HCT116 (cell line): ENCODE measurements at regions not wholly inside any gene's neighbourhood (a gene's known extent, or its start where the extent isn't known, plus 50 kb on each side); places are given as distances from the start of the nearest gene placed in this dataset.

Experiments
- ATAC-seq: fragments of 200-7000 bp; cut with Tn5 transposase; 2 replicates; pipeline ENCODE4 v1.9.1; 2020; ENCODE audit warnings: mild to moderate bottlenecking, moderate library complexity
- BruUV-seq: library from RNA; stranded (reverse); fragments of 400-500 nt; replicated peaks from 2 replicates; lab custom pipeline; 2021; lab: Mats Ljungman, UMichigan
- CTCF ChIA-PET: fragments of 300-600 bp; sonication (Branson Sonifier 250); formaldehyde crosslinking; loops from one replicate; lab custom pipeline; 2021; ENCODE audit warnings: antibody characterized with exemption; lab: Charles Lee
- POLR2A ChIA-PET: fragments of 300-600, 350-600 bp; sonication (Branson Sonifier 250); formaldehyde crosslinking; loops from one replicate; lab custom pipeline; 2021; ENCODE audit warnings: antibody characterized with exemption; lab: Charles Lee
- RAD21 ChIA-PET, 2 experiments: fragments of 300-600 bp; sonication (Branson Sonifier 250); formaldehyde crosslinking; loops; one replicate each; lab custom pipeline; 2023; ENCODE audit warnings: low total read pairs in 2 of 2; ENCODE audit not compliant: uncharacterized antibody in 2 of 2, unreplicated experiment in 2 of 2, low non-redundant PET in 1 of 2; lab: Charles Lee
- DNase-seq: peaks from one replicate; pipeline ENCODE4 v3.0.0-alpha.2; 2010; ENCODE audit warnings: low read depth, low spot score
- H2AFZ ChIP-seq: fragments of 200-600 bp; shearing (Covaris generic), sonication (generic); 2 replicates; pipeline ENCODE4 v1.6.1; 2017; ENCODE audit warnings: low read depth, mixed run types, mixed read lengths, antibody characterized with exemption, low read length; ENCODE audit not compliant: poor library complexity, severe bottlenecking
- H3K27ac ChIP-seq: 2 replicates; pipeline ENCODE4 v1.5.1; 2012; ENCODE audit warnings: low read depth, low read length
- H3K27me3 ChIP-seq: fragments of 200-600 bp; sonication (generic); 2 replicates; pipeline ENCODE4 v1.6.1; 2016; ENCODE audit warnings: mixed run types, low read length, mixed read lengths; ENCODE audit not compliant: insufficient read depth
- H3K36me3 ChIP-seq, 2 experiments: fragments of 200-500 bp in 1 of 2; fragments of 200-600 bp in 1 of 2; sonication (Bioruptor generic) in 1 of 2; sonication (generic) in 1 of 2; 2 replicates each; pipeline versions ENCODE4 v1.5.1 to v1.6.1; 2014 to 2016; ENCODE audit warnings: low read length in 2 of 2, inconsistent platforms in 1 of 2, mixed read lengths in 1 of 2, mixed run types in 1 of 2; ENCODE audit not compliant: insufficient read depth in 2 of 2, control insufficient read depth in 1 of 2
- H3K4me1 ChIP-seq, 2 experiments: fragments of 200-600 bp in 1 of 2; sonication (generic) in 1 of 2; 2 replicates each; pipeline versions ENCODE4 v1.5.1 to v1.6.1; 2012 to 2017; ENCODE audit warnings: low read length in 2 of 2, inconsistent platforms in 1 of 2, mild to moderate bottlenecking in 1 of 2, mixed read lengths in 1 of 2, mixed run types in 1 of 2, moderate library complexity in 1 of 2; ENCODE audit not compliant: insufficient read depth in 2 of 2, control insufficient read depth in 1 of 2
- H3K4me2 ChIP-seq: fragments of 200-600 bp; sonication (generic); 2 replicates; pipeline ENCODE4 v1.6.1; 2017; ENCODE audit warnings: mixed run types, low read length, mixed read lengths
- H3K4me3 ChIP-seq, 2 experiments: fragments of 200-600 bp in 1 of 2; sonication (generic) in 1 of 2; replicated peaks in 1 of 2; 2 replicates each; pipeline ENCODE4 v1.5.1; 2011 to 2016; ENCODE audit warnings: low read length in 2 of 2, control low read depth in 1 of 2, low read depth in 1 of 2, mild to moderate bottlenecking in 1 of 2, mixed read lengths in 1 of 2, mixed run types in 1 of 2
- H3K79me2 ChIP-seq: fragments of 200-600 bp; sonication (generic); 2 replicates; pipeline ENCODE4 v1.6.1; 2017; ENCODE audit warnings: mild to moderate bottlenecking, mixed run types, low read length, moderate library complexity, mixed read lengths; ENCODE audit not compliant: insufficient read depth
- H3K9ac ChIP-seq: fragments of 200-600 bp; sonication (generic); 2 replicates; pipeline ENCODE4 v1.6.1; 2016; ENCODE audit warnings: low read length, mixed read lengths
- H3K9me2 ChIP-seq: fragments of 200-600 bp; sonication (generic), shearing (Covaris generic); 2 replicates; pipeline ENCODE4 v1.6.1; 2017; ENCODE audit warnings: mixed run types, mild to moderate bottlenecking, moderate library complexity; ENCODE audit not compliant: insufficient read depth
- H3K9me3 ChIP-seq, 2 experiments: fragments of 200-500 bp in 1 of 2; fragments of 200-600 bp in 1 of 2; sonication (Bioruptor generic) in 1 of 2; sonication (generic) in 1 of 2; 2 replicates each; pipeline ENCODE4 v1.6.1; 2014 to 2017; ENCODE audit warnings: low read length in 2 of 2, mixed read lengths in 2 of 2, inconsistent platforms in 1 of 2, low read depth in 1 of 2, mild to moderate bottlenecking in 1 of 2, mixed run types in 1 of 2, moderate library complexity in 1 of 2; ENCODE audit not compliant: control insufficient read depth in 1 of 2, insufficient read depth in 1 of 2
- H4K20me1 ChIP-seq: fragments of 200-600 bp; sonication (generic), shearing (Covaris generic); 2 replicates; pipeline ENCODE4 v1.6.1; 2017; ENCODE audit warnings: mixed run types, mild to moderate bottlenecking, moderate library complexity; ENCODE audit not compliant: insufficient read depth
- CBX3 ChIP-seq: IDR thresholded peaks from 2 replicates; pipeline ENCODE4 v1.6.1; 2012; ENCODE audit warnings: low read depth
- EGR1 ChIP-seq: IDR thresholded peaks from 2 replicates; pipeline ENCODE4 v1.6.1; 2012; ENCODE audit warnings: low read depth
- ELF1 ChIP-seq: IDR thresholded peaks from 2 replicates; pipeline ENCODE4 v1.6.1; 2012; ENCODE audit warnings: low read depth, borderline replicate concordance
- EZH2 ChIP-seq: fragments of 200-600 bp; sonication (generic); IDR thresholded peaks from 2 replicates; pipeline ENCODE4 v1.6.1; 2017; ENCODE audit warnings: antibody characterized with exemption, mixed run types
- EZH2phosphoT487 ChIP-seq: fragments of 200-600 bp; IDR thresholded peaks from 2 replicates; pipeline ENCODE4 v1.6.1; 2018; ENCODE audit warnings: antibody characterized with exemption, borderline replicate concordance
- JUND ChIP-seq: IDR thresholded peaks from 2 replicates; pipeline ENCODE4 v1.6.1; 2012
- POLR2A ChIP-seq: IDR thresholded peaks from 2 replicates; pipeline ENCODE4 v1.7.0; 2011; ENCODE audit warnings: borderline replicate concordance; ENCODE audit not compliant: insufficient read depth, insufficient read length; ENCODE audit errors: extremely low read depth
- POLR2AphosphoS5 ChIP-seq: IDR thresholded peaks from 2 replicates; pipeline ENCODE4 v1.6.1; 2011; ENCODE audit warnings: mild to moderate bottlenecking, low read depth, low read length, moderate library complexity
- RAD21 ChIP-seq: IDR thresholded peaks from 2 replicates; pipeline ENCODE4 v1.6.1; 2012; ENCODE audit warnings: low read depth, mild to moderate bottlenecking
- SIN3A ChIP-seq: IDR thresholded peaks from 2 replicates; pipeline ENCODE4 v1.6.1; 2012; ENCODE audit warnings: low read depth
- SRF ChIP-seq: IDR thresholded peaks from 2 replicates; pipeline ENCODE4 v1.6.1; 2012; ENCODE audit warnings: low read depth
- TCF7L2 ChIP-seq: IDR thresholded peaks from 2 replicates; pipeline ENCODE4 v1.7.0; 2011; ENCODE audit warnings: borderline replicate concordance, inconsistent platforms; ENCODE audit not compliant: insufficient read depth, insufficient read length; ENCODE audit errors: extremely low read depth
- YY1 ChIP-seq: IDR thresholded peaks from 2 replicates; pipeline ENCODE4 v1.6.1; 2011; ENCODE audit warnings: low read length, low read depth, moderate library complexity, mild to moderate bottlenecking; ENCODE audit not compliant: insufficient replicate concordance; ENCODE audit errors: extremely low read depth
- ZNF274 ChIP-seq: fragments of 200-500 bp; sonication (Bioruptor generic); IDR thresholded peaks from 2 replicates; pipeline ENCODE4 v1.6.1; 2014; ENCODE audit warnings: mild to moderate bottlenecking, low read depth, low read length, inconsistent platforms
- intact Hi-C: fragments of 100-400 bp; cut with micrococcal nuclease; formaldehyde crosslinking; loops from 2 replicates; pipeline ENCODE4 v1.10.0; 2022
- TF ChIP-seq, protein P1 (sequence below): IDR thresholded peaks from 2 replicates; pipeline ENCODE4 v1.6.1; 2012
- TF ChIP-seq, protein P2 (sequence below): IDR thresholded peaks from 2 replicates; pipeline ENCODE4 v1.6.1; 2012; ENCODE audit warnings: low read depth
- TF ChIP-seq, protein P3 (sequence below): IDR thresholded peaks from 2 replicates; pipeline ENCODE4 v1.6.1; 2011; ENCODE audit warnings: mild to moderate bottlenecking, low read length, moderate library complexity; ENCODE audit not compliant: insufficient replicate concordance; ENCODE audit errors: extremely low read depth

DNA sequence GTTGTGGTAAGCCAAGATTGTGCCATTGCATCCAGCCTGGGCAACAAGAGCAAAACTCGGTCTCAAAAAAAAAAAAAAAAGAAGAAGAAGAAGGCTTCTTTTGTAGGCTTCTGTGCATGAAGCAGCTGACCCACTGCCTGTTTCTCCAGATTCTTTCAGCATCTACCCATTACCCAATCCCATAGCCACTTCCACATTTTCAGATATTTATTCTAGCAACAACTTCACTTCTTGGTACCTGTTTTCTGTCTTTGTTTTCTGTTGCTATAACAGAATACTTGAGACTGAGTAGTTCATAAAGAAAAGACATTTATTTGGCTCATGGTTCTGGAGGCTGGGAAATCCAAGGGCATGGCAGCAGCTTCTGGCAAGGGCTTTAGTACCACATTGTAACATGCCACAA, 95.3 kb upstream of the SGK1 start:
- Histone ChIP-seq H3K9me2 (no peaks in the 10 kb centered on the region), H3K4me3 (no peak overlapping the region), H3K27me3 (no peaks in the 10 kb centered on the region), H3K27ac (no peak overlapping the region), H3K79me2 (no peaks in the 10 kb centered on the region), H3K4me1 (no peaks in the 10 kb centered on the region), H2AFZ (no peak overlapping the region), H3K4me2 (no peak overlapping the region), H3K9me3 (no peaks in the 10 kb centered on the region), H3K36me3 (no peaks in the 10 kb centered on the region), H3K9ac (no peak overlapping the region), H4K20me1 (no peaks in the 10 kb centered on the region)
- intact Hi-C loops, result no loop called here
- DNase-seq, result no peak
- no peak for TF ChIP-seq EZH2
- TF ChIP-seq YY1, result no peak
- TF ChIP-seq CBX3, result no peak
- TF ChIP-seq POLR2A, result no peak
- TF ChIP-seq SIN3A, result no peak
- TF ChIP-seq ZNF274, result no peak
- TF ChIP-seq POLR2AphosphoS5, result no peak
- no peak for TF ChIP-seq EZH2phosphoT487
- TF ChIP-seq EGR1, result no peak
- TF ChIP-seq, protein P1, sequence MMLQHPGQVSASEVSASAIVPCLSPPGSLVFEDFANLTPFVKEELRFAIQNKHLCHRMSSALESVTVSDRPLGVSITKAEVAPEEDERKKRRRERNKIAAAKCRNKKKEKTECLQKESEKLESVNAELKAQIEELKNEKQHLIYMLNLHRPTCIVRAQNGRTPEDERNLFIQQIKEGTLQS, result no peak
- CTCF ChIA-PET, result no interaction called here
- RAD21 ChIA-PET, result no interaction called here
- POLR2A ChIA-PET, result no interaction called here
- ATAC-seq, result no peak
- BruUV-seq, result no TSS peak

DNA sequence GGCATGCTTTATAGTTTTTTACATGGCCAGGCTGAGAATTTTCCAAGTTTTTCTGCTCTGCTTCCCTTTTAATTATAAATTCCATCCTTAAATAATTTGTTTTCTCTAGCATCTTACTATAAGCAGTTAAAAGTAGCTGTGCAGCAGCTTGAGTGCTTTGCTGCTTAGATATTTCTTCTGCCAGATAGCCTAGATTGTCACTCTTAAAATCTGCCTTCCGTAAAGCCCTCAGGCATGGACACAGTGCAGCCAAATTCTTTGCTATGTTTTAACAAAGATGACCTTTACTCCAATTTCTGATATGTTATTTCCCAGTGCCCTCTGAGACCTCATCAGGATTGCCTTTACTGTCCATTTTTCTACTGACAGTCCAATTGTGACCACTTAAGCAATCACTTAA, 92.6 kb upstream of the SGK1 start:
- no peak for TF ChIP-seq ELF1
- TF ChIP-seq EZH2phosphoT487, result no peak
- no peak for TF ChIP-seq EGR1
- no peak for TF ChIP-seq TCF7L2
- TF ChIP-seq POLR2AphosphoS5, result no peak
- no peak for TF ChIP-seq YY1
- TF ChIP-seq SRF, result no peak
- TF ChIP-seq CBX3, result no peak
- TF ChIP-seq, protein P2, sequence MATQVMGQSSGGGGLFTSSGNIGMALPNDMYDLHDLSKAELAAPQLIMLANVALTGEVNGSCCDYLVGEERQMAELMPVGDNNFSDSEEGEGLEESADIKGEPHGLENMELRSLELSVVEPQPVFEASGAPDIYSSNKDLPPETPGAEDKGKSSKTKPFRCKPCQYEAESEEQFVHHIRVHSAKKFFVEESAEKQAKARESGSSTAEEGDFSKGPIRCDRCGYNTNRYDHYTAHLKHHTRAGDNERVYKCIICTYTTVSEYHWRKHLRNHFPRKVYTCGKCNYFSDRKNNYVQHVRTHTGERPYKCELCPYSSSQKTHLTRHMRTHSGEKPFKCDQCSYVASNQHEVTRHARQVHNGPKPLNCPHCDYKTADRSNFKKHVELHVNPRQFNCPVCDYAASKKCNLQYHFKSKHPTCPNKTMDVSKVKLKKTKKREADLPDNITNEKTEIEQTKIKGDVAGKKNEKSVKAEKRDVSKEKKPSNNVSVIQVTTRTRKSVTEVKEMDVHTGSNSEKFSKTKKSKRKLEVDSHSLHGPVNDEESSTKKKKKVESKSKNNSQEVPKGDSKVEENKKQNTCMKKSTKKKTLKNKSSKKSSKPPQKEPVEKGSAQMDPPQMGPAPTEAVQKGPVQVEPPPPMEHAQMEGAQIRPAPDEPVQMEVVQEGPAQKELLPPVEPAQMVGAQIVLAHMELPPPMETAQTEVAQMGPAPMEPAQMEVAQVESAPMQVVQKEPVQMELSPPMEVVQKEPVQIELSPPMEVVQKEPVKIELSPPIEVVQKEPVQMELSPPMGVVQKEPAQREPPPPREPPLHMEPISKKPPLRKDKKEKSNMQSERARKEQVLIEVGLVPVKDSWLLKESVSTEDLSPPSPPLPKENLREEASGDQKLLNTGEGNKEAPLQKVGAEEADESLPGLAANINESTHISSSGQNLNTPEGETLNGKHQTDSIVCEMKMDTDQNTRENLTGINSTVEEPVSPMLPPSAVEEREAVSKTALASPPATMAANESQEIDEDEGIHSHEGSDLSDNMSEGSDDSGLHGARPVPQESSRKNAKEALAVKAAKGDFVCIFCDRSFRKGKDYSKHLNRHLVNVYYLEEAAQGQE, result no peak
- no peak for TF ChIP-seq SIN3A
- no peak for TF ChIP-seq RAD21
- no peak for TF ChIP-seq POLR2A
- TF ChIP-seq JUND, result no peak
- TF ChIP-seq, protein P3, sequence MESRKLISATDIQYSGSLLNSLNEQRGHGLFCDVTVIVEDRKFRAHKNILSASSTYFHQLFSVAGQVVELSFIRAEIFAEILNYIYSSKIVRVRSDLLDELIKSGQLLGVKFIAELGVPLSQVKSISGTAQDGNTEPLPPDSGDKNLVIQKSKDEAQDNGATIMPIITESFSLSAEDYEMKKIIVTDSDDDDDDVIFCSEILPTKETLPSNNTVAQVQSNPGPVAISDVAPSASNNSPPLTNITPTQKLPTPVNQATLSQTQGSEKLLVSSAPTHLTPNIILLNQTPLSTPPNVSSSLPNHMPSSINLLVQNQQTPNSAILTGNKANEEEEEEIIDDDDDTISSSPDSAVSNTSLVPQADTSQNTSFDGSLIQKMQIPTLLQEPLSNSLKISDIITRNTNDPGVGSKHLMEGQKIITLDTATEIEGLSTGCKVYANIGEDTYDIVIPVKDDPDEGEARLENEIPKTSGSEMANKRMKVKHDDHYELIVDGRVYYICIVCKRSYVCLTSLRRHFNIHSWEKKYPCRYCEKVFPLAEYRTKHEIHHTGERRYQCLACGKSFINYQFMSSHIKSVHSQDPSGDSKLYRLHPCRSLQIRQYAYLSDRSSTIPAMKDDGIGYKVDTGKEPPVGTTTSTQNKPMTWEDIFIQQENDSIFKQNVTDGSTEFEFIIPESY, result no peak
- TF ChIP-seq, all 23 proteins: peak for 0
- Histone ChIP-seq H3K9me2 (no peaks in the 10 kb centered on the region), H3K4me1 (peaks cover 0 to 9% of the 10 kb centered on the region in 2 experiments; a peak in 2 of 4 replicates), H2AFZ (no peak overlapping the region), H3K79me2 (no peaks in the 10 kb centered on the region), H3K27me3 (no peaks in the 10 kb centered on the region), H3K9me3 (no peaks in the 10 kb centered on the region), H3K27ac (no peak overlapping the region), H4K20me1 (no peaks in the 10 kb centered on the region), H3K9ac (no peak overlapping the region), H3K4me2 (no peak overlapping the region), H3K4me3 (no peak overlapping the region), H3K36me3 (no peaks in the 10 kb centered on the region)
- ChIA-PET CTCF (no interaction called here), POLR2A (no interaction called here), RAD21 (no interaction called here)
- no TSS peak for BruUV-seq
- ATAC-seq (no peak), DNase-seq (no peak)
- intact Hi-C loops, result no loop called here
